ENCODE measurements at regions not wholly inside any gene's neighbourhood (a gene's known extent, or its start where the extent isn't known, plus 50 kb on each side); places are given as distances from the start of the nearest gene placed in this dataset.

GRCh38 chr16:82329504-82330192 lies 159.6 kb upstream of the MPHOSPH6 start:
- TF ChIP-seq ATF7 (IDR thresholded peaks at IDR 0.05) (no peak), TAF1 (IDR thresholded peaks at IDR 0.05; ENCODE audit: control insufficient read depth, extremely low read depth, insufficient read depth, low read length, severe bottlenecking) (no peak), NR1H2 (CRISPR knock-in tag; IDR thresholded peaks at IDR 0.05) (no peak), TAL1 (IDR thresholded peaks at IDR 0.05) (no peak), EZH2 (IDR thresholded peaks at IDR 0.05; ENCODE audit: borderline replicate concordance, low read depth, low read length) (no peak), POLR2A (conservative IDR thresholded peaks at IDR 0.05) (no peak), HDAC2 (IDR thresholded peaks at IDR 0.05) (no peak), E2F5 (CRISPR knock-in tag; IDR thresholded peaks at IDR 0.05) (no peak), CEBPB (tag; IDR thresholded peaks at IDR 0.05) (no peak), USF2 (CRISPR knock-in tag; IDR thresholded peaks at IDR 0.05) (no peak), CTCF (IDR thresholded peaks at IDR 0.05 in 2 of 3, conservative IDR thresholded peaks at IDR 0.05 in 1 of 3; ENCODE audit: insufficient read depth in 2 of 3, low read depth in 1 of 3, low read length in 3 of 3) (no peak), E2F8 (IDR thresholded peaks at IDR 0.05; ENCODE audit: low read depth, partially characterized antibody) (no peak), ZNF395 (CRISPR knock-in tag; IDR thresholded peaks at IDR 0.05) (no peak), SRF (CRISPR knock-in tag; IDR thresholded peaks at IDR 0.05) (no peak)

All from K562 (cell line).